ENCODE measurements at regions not wholly inside any gene's neighbourhood (a gene's known extent, or its start where the extent isn't known, plus 50 kb on each side); places are given as distances from the start of the nearest gene placed in this dataset.
A peak's percentile ranks its signal among the peaks of the same experiment; 100 is the strongest.

DNA sequence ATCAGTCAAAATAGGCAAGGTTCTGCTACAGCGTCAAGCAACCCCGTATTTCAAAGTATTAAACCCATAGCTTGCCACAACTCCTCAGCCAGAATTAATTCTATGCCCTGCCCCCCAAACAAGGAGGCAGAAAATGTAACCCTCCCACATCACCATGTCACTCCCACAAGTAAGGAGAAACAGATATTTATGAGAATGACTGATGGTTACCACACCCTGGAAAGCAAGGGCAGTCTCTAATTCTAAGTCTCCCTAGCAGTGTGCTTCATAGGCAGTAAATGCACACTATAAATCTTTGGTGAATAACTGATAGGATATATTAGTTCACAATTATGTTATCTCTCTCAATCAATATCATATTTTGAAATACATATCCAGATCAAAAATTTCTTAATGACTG lies 228.0 kb upstream of the SLC14A2 start:
- Mint-ChIP-seq H3K36me3 (ENCODE audit: low read depth) (no peaks in the 10 kb centered on the region), H3K27me3 (ENCODE audit: low read depth) (no peaks in the 10 kb centered on the region), H3K4me1 (peaks cover 54% of the 10 kb centered on the region), H3K9me3 (no peaks in the 10 kb centered on the region), H3K4me3 (no peak overlapping the region), H3K27ac (peak overlapping the region; percentile 26 to 65 (median 49))
- TF ChIP-seq, protein P1, sequence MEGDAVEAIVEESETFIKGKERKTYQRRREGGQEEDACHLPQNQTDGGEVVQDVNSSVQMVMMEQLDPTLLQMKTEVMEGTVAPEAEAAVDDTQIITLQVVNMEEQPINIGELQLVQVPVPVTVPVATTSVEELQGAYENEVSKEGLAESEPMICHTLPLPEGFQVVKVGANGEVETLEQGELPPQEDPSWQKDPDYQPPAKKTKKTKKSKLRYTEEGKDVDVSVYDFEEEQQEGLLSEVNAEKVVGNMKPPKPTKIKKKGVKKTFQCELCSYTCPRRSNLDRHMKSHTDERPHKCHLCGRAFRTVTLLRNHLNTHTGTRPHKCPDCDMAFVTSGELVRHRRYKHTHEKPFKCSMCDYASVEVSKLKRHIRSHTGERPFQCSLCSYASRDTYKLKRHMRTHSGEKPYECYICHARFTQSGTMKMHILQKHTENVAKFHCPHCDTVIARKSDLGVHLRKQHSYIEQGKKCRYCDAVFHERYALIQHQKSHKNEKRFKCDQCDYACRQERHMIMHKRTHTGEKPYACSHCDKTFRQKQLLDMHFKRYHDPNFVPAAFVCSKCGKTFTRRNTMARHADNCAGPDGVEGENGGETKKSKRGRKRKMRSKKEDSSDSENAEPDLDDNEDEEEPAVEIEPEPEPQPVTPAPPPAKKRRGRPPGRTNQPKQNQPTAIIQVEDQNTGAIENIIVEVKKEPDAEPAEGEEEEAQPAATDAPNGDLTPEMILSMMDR (IDR thresholded peaks at IDR 0.05; ENCODE audit: unreplicated experiment in 3 of 3) = no peak

- Mint-ChIP-seq H3K4me1 (no peaks in the 10 kb centered on the region), H3K27me3 (ENCODE audit: low read depth) (no peaks in the 10 kb centered on the region), H3K9me3 (no peaks in the 10 kb centered on the region), H3K27ac (no peak overlapping the region), H3K36me3 (ENCODE audit: low read depth) (no peaks in the 10 kb centered on the region), H3K4me3 (no peak overlapping the region)
- TF ChIP-seq, protein P1 (IDR thresholded peaks at IDR 0.05; ENCODE audit: unreplicated experiment in 3 of 3) = no peak
Measured at GRCh38 chr18:45398448-45398847, 216.8 kb upstream of the SLC14A2 start.

- Mint-ChIP-seq H3K27me3 (ENCODE audit: low read depth) (no peaks in the 10 kb centered on the region), H3K27ac (no peak overlapping the region), H3K4me3 (no peak overlapping the region), H3K9me3 (no peaks in the 10 kb centered on the region), H3K4me1 (no peaks in the 10 kb centered on the region), H3K36me3 (ENCODE audit: low read depth) (no peaks in the 10 kb centered on the region)
- TF ChIP-seq, protein P1 (IDR thresholded peaks at IDR 0.05; ENCODE audit: unreplicated experiment in 3 of 3) = no peak
Measured at GRCh38 chr18:45399146-45399545, 216.1 kb upstream of the SLC14A2 start.

DNA sequence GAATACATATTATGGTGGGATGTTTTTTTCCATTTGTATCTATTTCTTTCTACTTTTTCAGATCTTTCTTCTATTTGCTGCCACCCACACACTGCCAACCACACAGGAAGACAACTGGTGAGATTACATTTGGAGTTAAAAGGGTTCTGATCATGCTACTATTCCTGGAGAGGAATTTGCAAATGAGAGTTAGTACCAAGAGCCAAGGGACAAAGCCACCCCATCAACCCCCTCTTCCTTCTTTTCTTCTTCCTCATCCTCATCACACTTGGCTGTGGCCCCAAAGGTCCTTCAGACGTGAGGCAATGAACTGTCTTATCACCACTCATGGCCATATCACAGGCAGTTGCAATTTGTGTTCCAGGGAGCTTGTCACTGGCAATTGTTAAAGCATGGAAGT lies 215.6 kb upstream of the SLC14A2 start:
- Mint-ChIP-seq H3K9me3 (no peaks in the 10 kb centered on the region), H3K27me3 (ENCODE audit: low read depth) (no peaks in the 10 kb centered on the region), H3K4me3 (no peak overlapping the region), H3K27ac (no peak overlapping the region), H3K36me3 (ENCODE audit: low read depth) (no peaks in the 10 kb centered on the region), H3K4me1 (no peaks in the 10 kb centered on the region)
- TF ChIP-seq, protein P1 (IDR thresholded peaks at IDR 0.05; ENCODE audit: unreplicated experiment in 3 of 3) = no peak

- no peak overlapping the region for H3K27ac Mint-ChIP-seq
Measured at GRCh38 chr18:45402485-45403056, 212.7 kb upstream of the SLC14A2 start.

More at GRCh38 chr18:45402485-45403056, 212.7 kb upstream of the SLC14A2 start:
- Mint-ChIP-seq H3K4me1 (no peaks in the 10 kb centered on the region), H3K36me3 (ENCODE audit: low read depth) (no peaks in the 10 kb centered on the region), H3K4me3 (no peak overlapping the region), H3K27me3 (ENCODE audit: low read depth) (no peaks in the 10 kb centered on the region), H3K9me3 (peaks cover 10% of the 10 kb centered on the region)
- TF ChIP-seq, protein P1 (IDR thresholded peaks at IDR 0.05; ENCODE audit: unreplicated experiment in 3 of 3) = no peak

Data from nephron (organoid).